SK-N-MC (cell line): ENCODE measurements at regions not wholly inside any gene's neighbourhood (a gene's known extent, or its start where the extent isn't known, plus 50 kb on each side); places are given as distances from the start of the nearest gene placed in this dataset.

Source experiments
- EZH2 ChIP-seq: fragments of 200-600 bp; sonication (generic); IDR thresholded peaks from one replicate; pipeline ENCODE4 v1.6.1; 2017; ENCODE audit warnings: antibody characterized with exemption
- POLR2AphosphoS5 ChIP-seq: IDR thresholded peaks from 2 replicates; pipeline ENCODE4 v1.6.1; 2012; ENCODE audit warnings: mild to moderate bottlenecking, low read depth, low read length, borderline replicate concordance

GRCh38 chr4:78720204-78720603 lies 55.9 kb upstream of the BMP2K start:
- TF ChIP-seq EZH2 (no peak), POLR2AphosphoS5 (no peak)
